MG63 (cell line): ENCODE measurements at regions not wholly inside any gene's neighbourhood (a gene's known extent, or its start where the extent isn't known, plus 50 kb on each side); places are given as distances from the start of the nearest gene placed in this dataset.

ENCODE experiments used
- DNase-seq: peaks from one replicate; pipeline ENCODE4 v3.0.0-alpha.2; 2020
- H3K27me3 ChIP-seq: fragments of 250-450 bp; sonication (Bioruptor Pico); 2 replicates; pipeline ENCODE4 v1.5.1; 2020; ENCODE audit warnings: mild to moderate bottlenecking, moderate library complexity
- H3K36me3 ChIP-seq: fragments of 250-450 bp; sonication (Bioruptor Pico); 2 replicates; pipeline ENCODE4 v1.5.1; 2020; ENCODE audit warnings: mild to moderate bottlenecking, moderate library complexity
- H3K4me3 ChIP-seq: fragments of 250-450 bp; sonication (Bioruptor Pico); 2 replicates; pipeline ENCODE4 v1.5.1; 2020; ENCODE audit warnings: mild to moderate bottlenecking, moderate library complexity
- H3K9me3 ChIP-seq: fragments of 250-450 bp; sonication (Bioruptor Pico); 2 replicates; pipeline ENCODE4 v1.5.1; 2020; ENCODE audit warnings: mild to moderate bottlenecking, moderate library complexity

DNA sequence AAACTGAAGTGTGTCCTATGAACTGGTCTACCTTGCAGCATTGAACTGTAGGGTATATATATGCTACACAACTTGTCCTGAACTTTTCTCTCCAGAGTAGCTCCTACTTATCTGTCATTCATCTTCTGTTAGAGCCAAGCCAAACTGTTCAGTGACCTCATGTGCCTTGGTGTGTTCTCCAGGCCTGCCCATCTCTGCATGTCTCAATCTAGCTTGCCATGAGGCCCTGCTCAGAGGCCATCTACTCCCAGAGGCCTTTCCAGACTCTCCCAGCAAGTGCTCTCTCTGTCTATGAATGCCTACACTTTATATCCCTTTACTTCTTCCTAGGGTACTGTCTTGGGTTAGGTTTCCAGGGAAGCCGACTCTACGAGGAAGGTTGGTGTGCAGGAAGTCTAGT is 99.8 kb upstream of the MTPN start:
- Histone ChIP-seq H3K4me3 (no peak overlapping the region), H3K27me3 (no peaks in the 10 kb centered on the region), H3K9me3 (no peaks in the 10 kb centered on the region), H3K36me3 (no peaks in the 10 kb centered on the region)
- DNase-seq: no peak

DNA sequence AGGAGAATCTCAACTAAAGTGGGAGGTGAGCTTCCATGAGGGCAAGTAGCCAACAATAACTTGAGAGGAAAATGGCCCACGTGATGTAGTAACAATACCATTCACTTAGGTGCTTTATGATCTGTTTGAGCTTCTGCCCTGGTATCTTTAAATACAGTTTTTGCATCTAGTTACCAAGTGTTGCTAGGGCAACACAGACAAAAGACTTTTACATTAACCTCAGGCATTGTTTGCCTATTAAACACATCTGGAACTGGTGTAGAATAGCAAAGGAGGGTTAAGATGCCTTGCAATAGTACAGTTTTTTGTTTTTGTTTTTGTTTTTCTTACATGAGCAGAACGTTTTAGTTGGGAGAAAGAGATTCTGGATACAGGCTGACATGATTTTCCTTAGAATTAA is 97.7 kb upstream of the MTPN start:
- Histone ChIP-seq H3K9me3 (no peaks in the 10 kb centered on the region), H3K4me3 (no peak overlapping the region), H3K36me3 (no peaks in the 10 kb centered on the region), H3K27me3 (no peaks in the 10 kb centered on the region)
- no peak for DNase-seq

- no peak for DNase-seq
- H3K36me3 ChIP-seq: no peaks in the 10 kb centered on the region
- H3K27me3 ChIP-seq: no peaks in the 10 kb centered on the region
- no peak overlapping the region for H3K4me3 ChIP-seq
- no peaks in the 10 kb centered on the region for H3K9me3 ChIP-seq
These were observed 95.3 kb upstream of the MTPN start for GRCh38 chr7:136072447-136072846.

DNA sequence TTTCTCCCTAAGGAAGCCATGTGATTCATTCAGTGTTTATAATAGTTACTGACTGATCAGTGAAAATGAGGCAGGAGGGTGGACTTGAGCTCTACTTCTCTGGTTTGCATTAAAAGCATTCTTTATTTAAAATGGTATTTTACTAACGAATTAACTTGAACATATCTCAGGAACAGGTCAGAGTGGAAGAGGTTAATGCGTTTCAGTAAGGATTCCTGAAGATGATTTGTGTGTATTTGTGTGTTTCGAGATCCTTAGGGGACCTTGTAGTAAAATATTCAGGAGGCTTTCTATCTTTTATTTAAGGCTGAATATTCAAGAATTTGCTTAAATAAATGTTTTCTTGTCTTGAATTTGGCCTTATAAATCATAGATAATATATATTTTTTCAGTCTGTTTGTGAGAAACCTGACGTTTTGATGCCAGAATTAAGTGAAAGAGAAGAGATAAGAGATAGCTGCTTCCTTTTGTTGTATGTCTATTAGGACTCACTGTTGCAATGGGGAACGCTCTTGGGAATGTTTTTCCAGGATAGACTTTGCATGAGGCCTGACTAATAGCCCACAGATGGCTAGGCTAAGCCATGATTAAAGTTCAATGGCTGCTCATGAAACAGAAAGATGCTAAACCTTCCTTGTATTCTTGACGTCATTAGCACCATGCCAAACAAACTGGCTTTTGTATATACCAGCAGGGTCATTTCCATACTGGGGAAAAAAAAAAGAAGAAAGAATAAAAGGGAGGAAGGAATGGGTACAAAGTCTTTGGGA is 93.8 kb upstream of the MTPN start:
- Histone ChIP-seq H3K4me3 (no peak overlapping the region), H3K36me3 (no peaks in the 10 kb centered on the region), H3K9me3 (no peaks in the 10 kb centered on the region), H3K27me3 (no peaks in the 10 kb centered on the region)
- DNase-seq: no peak

GRCh38 chr7:136069840-136070529 is 92.8 kb upstream of the MTPN start:
- H3K27me3 ChIP-seq: no peaks in the 10 kb centered on the region
- H3K9me3 ChIP-seq: no peaks in the 10 kb centered on the region
- no peak for DNase-seq
- H3K36me3 ChIP-seq: no peaks in the 10 kb centered on the region
- no peak overlapping the region for H3K4me3 ChIP-seq

- no peak for DNase-seq
- H3K4me3 ChIP-seq: no peak overlapping the region
- H3K27me3 ChIP-seq: no peaks in the 10 kb centered on the region
- H3K9me3 ChIP-seq: no peaks in the 10 kb centered on the region
- no peaks in the 10 kb centered on the region for H3K36me3 ChIP-seq
These were observed 90.1 kb upstream of the MTPN start for GRCh38 chr7:136067277-136067676.

GRCh38 chr7:136066304-136067143 is 89.4 kb upstream of the MTPN start:
- Histone ChIP-seq H3K4me3 (no peak overlapping the region), H3K9me3 (no peaks in the 10 kb centered on the region), H3K27me3 (no peaks in the 10 kb centered on the region), H3K36me3 (no peaks in the 10 kb centered on the region)
- DNase-seq: no peak

- Histone ChIP-seq H3K36me3 (no peaks in the 10 kb centered on the region), H3K4me3 (no peak overlapping the region), H3K9me3 (no peaks in the 10 kb centered on the region), H3K27me3 (no peaks in the 10 kb centered on the region)
- DNase-seq: no peak
These were observed 87.6 kb upstream of the MTPN start for GRCh38 chr7:136064627-136065237.

GRCh38 chr7:136064081-136064480 is 86.9 kb upstream of the MTPN start:
- Histone ChIP-seq H3K9me3 (no peaks in the 10 kb centered on the region), H3K4me3 (no peak overlapping the region), H3K36me3 (no peaks in the 10 kb centered on the region), H3K27me3 (no peaks in the 10 kb centered on the region)
- DNase-seq: no peak

- no peaks in the 10 kb centered on the region for H3K36me3 ChIP-seq
- H3K27me3 ChIP-seq: no peaks in the 10 kb centered on the region
- no peak overlapping the region for H3K4me3 ChIP-seq
- H3K9me3 ChIP-seq: no peaks in the 10 kb centered on the region
- no peak for DNase-seq
These were observed 86.1 kb upstream of the MTPN start for GRCh38 chr7:136063326-136063666.

DNA sequence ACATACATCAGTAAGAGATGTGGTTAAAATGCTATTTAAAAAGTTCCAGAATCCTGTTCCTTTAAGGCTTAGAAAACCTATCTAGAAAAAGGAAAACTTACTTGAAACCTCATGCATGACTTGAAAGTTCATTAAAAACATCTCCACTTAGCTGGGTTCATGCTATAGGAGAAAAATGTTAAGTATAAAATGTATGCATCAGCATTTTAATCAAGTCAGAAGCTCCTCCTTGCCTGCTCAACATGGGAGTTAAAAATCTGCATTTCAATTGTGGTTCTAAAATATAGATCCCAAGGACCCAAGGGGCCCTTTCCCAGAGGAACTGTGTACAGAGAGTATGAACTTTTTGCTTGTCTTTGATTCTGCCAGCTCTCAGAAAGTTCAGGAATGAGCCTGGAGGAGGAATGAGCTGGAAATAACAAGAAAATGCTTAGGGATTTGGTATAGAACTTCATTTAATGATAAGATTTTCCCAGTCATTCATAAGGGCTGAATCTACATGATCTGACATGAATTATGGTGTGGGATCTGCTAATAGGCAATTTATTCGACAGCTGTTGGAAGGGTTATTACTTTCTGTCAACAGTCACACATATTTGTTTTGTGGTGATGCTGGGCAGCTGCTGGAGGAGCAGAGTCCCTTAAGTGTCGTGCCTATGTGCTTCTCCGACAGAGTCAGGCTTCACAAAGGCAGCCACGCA is 85.6 kb upstream of the MTPN start:
- H3K9me3 ChIP-seq: no peaks in the 10 kb centered on the region
- H3K4me3 ChIP-seq: no peak overlapping the region
- H3K36me3 ChIP-seq: no peaks in the 10 kb centered on the region
- DNase-seq: no peak
- H3K27me3 ChIP-seq: no peaks in the 10 kb centered on the region

GRCh38 chr7:136061433-136061832 is 84.3 kb upstream of the MTPN start:
- Histone ChIP-seq H3K36me3 (no peaks in the 10 kb centered on the region), H3K4me3 (no peak overlapping the region), H3K27me3 (no peaks in the 10 kb centered on the region), H3K9me3 (no peaks in the 10 kb centered on the region)
- DNase-seq: no peak

DNA sequence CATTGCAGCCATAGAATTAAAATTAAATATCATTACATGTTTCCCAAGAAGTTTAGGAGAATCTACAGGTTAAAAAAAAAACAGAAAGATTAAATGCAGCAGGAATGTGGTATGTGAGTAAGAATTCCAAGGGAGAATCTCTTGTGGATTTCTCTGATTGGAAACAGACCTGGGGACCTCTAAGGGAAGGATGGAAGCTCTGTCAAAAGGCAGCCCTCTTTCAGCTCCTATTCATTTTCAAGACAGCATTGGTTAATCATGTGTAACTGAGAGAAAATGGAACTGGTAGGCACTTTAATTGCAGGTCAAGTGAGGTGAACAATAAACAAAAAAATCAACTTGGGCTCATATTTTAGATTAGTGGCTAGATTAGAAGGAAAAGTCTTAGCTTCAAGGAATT is 81.4 kb upstream of the MTPN start:
- no peak for DNase-seq
- H3K27me3 ChIP-seq: no peaks in the 10 kb centered on the region
- no peaks in the 10 kb centered on the region for H3K36me3 ChIP-seq
- no peak overlapping the region for H3K4me3 ChIP-seq
- H3K9me3 ChIP-seq: no peaks in the 10 kb centered on the region

DNA sequence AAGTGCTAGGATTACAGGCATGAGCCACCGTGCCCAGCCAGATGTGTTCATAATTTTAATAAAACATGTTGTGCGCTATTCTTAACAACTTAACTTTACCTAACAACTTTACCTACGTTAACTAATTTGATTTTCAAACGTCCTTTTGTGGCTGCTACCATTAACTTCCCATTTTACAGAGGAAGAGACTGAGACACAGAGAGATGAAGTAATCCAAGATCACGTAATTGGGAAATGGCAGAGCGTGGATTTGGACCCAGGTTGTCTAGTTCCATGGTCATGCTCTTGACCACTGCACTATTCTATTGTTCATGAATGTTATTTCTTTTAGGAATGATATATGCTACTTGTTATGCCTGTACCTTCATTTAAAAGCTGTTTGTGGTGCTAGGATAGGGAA is 80.3 kb upstream of the MTPN start:
- no peak for DNase-seq
- no peak overlapping the region for H3K4me3 ChIP-seq
- no peaks in the 10 kb centered on the region for H3K9me3 ChIP-seq
- H3K36me3 ChIP-seq: no peaks in the 10 kb centered on the region
- no peaks in the 10 kb centered on the region for H3K27me3 ChIP-seq

DNA sequence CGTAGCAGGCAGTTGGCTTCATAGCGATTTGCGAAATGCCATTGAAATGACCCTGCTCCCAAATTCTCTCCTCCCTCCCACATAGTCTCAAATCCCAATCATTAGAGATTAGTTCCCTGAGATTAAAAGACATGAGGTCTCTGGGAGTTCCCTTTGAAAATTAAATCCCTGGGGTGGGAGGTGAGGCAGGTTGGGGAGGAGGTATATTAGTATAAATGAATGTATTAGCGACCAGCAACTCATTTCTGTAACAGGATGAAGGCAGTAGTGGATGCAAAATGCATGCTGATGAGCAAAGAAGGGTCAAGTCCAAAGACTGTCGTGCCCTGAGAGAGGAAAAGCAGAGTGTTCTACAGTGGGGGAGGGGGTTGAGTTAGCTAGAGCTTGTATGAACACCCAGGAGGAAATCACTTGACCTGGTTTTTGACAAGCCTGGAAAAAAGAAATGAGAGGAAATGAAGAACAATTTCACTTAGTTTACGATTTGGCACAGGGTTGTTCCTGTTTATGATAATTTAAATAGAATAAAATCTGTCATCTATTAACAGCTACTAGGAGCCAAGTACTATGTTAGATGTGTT is 79.6 kb upstream of the MTPN start:
- H3K4me3 ChIP-seq: no peak overlapping the region
- no peak for DNase-seq
- no peaks in the 10 kb centered on the region for H3K9me3 ChIP-seq
- H3K36me3 ChIP-seq: no peaks in the 10 kb centered on the region
- H3K27me3 ChIP-seq: no peaks in the 10 kb centered on the region

- no peaks in the 10 kb centered on the region for H3K27me3 ChIP-seq
- no peak overlapping the region for H3K4me3 ChIP-seq
- DNase-seq: no peak
- H3K36me3 ChIP-seq: no peaks in the 10 kb centered on the region
- no peaks in the 10 kb centered on the region for H3K9me3 ChIP-seq
These were observed 78.1 kb upstream of the MTPN start for GRCh38 chr7:136055266-136055665.
